ENCODE measurements at regions not wholly inside any gene's neighbourhood (a gene's known extent, or its start where the extent isn't known, plus 50 kb on each side); places are given as distances from the start of the nearest gene placed in this dataset.

DNA sequence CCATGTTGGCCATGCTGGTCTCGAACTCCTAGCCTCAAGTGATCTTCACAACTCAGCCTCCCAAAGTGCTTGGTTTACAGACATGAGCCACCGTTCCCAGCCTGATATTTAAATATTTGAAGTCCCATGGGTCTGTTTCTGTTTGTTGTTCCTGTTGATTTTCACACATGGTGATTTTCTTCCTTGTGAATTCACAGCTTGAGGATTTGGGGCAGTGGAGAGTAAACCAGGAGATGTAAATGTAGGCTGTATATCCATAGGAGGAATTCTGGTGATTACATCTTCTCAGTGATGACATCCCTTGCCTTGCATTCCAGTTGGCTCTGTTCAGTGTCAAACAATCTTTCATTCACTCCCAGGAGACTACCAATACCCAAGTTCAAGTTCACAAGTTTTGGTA, 471.9 kb downstream of the KCTD12 start:
- TF ChIP-seq EZH2 (IDR thresholded peaks at IDR 0.05; ENCODE audit: insufficient read depth, poor library complexity, severe bottlenecking) = no peak
- TF ChIP-seq EZH2phosphoT487 (IDR thresholded peaks at IDR 0.05; ENCODE audit: insufficient read depth, low read depth) = no peak
